ENCODE measurements at regions not wholly inside any gene's neighbourhood (a gene's known extent, or its start where the extent isn't known, plus 50 kb on each side); places are given as distances from the start of the nearest gene placed in this dataset.

GRCh38 chr4:138716559-138717335, 298.8 kb upstream of the NOCT start:
- TF ChIP-seq CTCF (conservative IDR thresholded peaks at IDR 0.05; ENCODE audit: low read depth, low read length), result no peak
- no peak for DNase-seq (ENCODE audit: low read depth)
- H3K4me3 ChIP-seq (ENCODE audit: low read depth, low read length), result no peak overlapping the region

DNA sequence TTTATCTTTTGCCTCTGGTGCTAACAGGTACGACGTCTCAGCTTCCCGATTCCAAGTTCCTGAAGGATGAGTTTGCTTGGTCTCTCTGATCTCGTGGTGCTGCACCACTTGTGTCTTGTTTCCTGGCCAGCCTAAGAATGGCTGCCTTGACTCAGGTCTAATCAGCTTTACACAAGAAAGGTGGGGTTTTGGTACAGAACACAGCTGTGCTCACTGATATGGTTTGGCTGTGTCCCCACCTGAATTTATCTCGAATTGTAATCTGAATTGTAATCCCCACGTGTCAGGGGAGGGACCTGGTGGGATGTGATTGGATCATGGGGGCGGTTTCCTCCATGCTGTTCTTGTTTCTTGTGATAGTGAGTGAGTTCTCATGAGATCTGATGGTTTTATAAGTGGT, 305.3 kb upstream of the NOCT start:
- no peak overlapping the region for H3K4me3 ChIP-seq (ENCODE audit: low read depth, low read length)
- DNase-seq (ENCODE audit: low read depth), result no peak
- no peak for TF ChIP-seq CTCF (conservative IDR thresholded peaks at IDR 0.05; ENCODE audit: low read depth, low read length)

- no peak for DNase-seq (ENCODE audit: low read depth)
- TF ChIP-seq CTCF (conservative IDR thresholded peaks at IDR 0.05; ENCODE audit: low read depth, low read length), result no peak
- no peak overlapping the region for H3K4me3 ChIP-seq (ENCODE audit: low read depth, low read length)
Observed at GRCh38 chr4:138709859-138710258, 305.7 kb upstream of the NOCT start.

GRCh38 chr4:138707746-138708677, 307.6 kb upstream of the NOCT start:
- no peak for TF ChIP-seq CTCF (conservative IDR thresholded peaks at IDR 0.05; ENCODE audit: low read depth, low read length)
- no peak for DNase-seq (ENCODE audit: low read depth)
- H3K4me3 ChIP-seq (ENCODE audit: low read depth, low read length), result no peak overlapping the region

DNA sequence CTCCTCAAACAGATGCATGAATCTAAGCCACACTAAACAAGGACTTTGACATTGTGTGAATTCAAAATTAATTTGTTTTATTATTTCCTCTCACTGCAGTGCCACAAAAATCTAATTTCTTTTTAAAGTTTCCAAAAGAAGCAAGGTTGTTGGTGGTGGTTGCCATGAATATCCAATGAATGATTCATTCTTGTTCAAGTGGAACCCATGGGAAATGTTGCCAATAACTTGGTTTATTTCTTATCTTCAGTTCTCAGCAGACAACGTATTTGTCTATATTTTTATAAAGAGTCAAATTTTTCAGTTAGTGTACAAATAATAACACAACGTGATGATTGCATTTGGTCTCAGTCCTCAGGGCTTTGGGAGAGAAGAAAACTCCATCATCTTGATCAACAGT, 309.4 kb upstream of the NOCT start:
- DNase-seq (ENCODE audit: low read depth), result no peak
- no peak for TF ChIP-seq CTCF (conservative IDR thresholded peaks at IDR 0.05; ENCODE audit: low read depth, low read length)
- H3K4me3 ChIP-seq (ENCODE audit: low read depth, low read length), result no peak overlapping the region

DNA sequence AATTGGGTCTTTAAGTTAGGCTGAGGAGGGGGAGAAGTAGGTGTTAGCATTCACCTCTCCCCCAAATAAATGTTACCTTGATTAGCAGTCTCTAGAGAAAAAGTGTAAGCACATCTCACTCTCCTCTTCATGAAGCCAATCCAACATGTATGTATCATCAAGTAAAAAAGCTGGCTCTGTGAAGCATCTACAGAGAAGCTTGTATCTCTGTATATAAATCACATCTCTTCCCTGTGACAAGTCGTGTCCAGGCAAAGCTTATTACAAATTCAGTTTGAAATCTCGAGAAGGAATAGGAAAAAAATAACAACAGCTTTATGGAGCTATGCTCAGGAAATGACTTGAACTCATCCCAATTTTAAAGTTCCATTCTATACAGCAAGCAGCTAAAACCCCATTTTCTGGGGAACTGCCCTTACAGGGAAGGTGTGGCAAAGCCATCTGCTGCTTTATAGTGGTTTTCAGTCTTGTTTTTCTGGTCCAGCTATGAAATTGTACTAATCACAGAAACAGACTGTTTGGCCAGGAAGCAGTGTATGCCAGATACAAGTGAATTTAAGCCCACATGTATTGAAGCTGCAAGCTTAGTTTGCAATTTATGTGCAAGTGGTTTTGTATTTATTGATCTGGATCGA, 313.3 kb upstream of the NOCT start:
- no peak for TF ChIP-seq CTCF (conservative IDR thresholded peaks at IDR 0.05; ENCODE audit: low read depth, low read length)
- no peak for DNase-seq (ENCODE audit: low read depth)

More for the DNA sequence above, 313.3 kb upstream of the NOCT start:
- no peak overlapping the region for H3K4me3 ChIP-seq (ENCODE audit: low read depth, low read length)

Data from epithelial cell of proximal tubule (primary cell).